ENCODE measurements at regions not wholly inside any gene's neighbourhood (a gene's known extent, or its start where the extent isn't known, plus 50 kb on each side); places are given as distances from the start of the nearest gene placed in this dataset.
"Not testable (repeated sequence)": the region's sequence is repeated elsewhere in the genome, so short reads cannot be mapped to it uniquely, and the experiment has no call there.

DNA sequence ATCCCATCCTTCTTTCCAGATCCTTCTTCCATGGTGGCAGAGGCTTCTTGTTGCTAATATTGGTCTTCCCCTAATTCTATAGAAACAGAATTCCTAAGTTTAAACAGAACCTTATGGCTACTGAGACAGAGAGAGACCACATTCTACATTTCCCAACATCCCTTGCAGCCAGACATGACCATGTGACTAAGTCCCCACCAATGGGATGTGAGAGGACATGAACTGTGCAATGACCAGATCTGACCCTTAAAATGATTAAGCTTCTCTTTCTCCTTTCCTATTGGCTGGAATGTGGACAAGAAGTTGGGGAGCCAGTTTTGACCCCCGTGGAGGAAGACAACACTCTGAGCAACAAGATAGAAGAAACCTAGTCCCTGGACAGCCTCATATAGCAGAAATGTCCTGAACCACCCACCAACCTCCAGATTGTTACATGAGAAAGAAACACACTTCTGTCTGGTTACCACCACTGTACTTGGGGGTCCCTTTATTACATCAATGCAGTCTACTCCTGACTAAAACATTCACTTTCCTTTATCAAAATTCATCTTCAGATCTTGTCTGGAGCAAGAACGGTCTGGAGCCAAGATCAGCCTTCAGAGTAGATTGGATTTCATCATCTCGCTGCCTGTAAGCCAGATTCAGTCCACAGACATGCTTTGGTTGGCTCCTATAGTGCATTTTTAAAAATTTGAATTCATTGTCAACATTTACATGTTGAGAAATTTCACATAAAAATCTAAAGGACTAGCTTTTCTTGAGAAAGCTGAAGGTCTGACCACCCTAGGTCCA lies 183.9 kb downstream of the SHQ1 start:
- DNase-seq = no peak
- intact Hi-C loops (cut with DNase I) = loop anchor here (10.0 kb wide), 1 partner anchor 710 kb away; no protein-coding TSS in a partner anchor

DNA sequence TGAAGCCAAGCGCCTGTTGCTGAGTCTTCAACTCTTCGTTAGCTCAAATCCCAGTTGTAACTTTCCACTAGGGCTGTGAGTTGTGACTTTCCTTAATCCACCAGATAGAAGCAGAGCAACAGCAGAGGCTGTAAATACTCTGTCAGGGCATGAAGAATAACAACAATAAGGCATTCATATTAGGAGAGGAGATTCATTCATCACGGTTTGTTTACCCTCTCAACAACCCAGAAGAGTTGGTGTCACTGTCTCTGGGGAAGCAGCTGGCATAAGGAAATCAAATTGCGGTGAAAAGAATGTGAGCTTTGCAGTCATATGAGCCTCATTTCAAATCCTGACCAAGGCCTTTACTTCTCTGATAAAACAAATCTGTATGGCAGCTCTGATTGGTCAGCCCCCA lies 184.8 kb downstream of the SHQ1 start:
- DNase-seq = peak in 25 of 42 donors; percentile 12 to 80 (median 45)
- intact Hi-C loops (cut with DNase I) = loop anchor here (10.0 kb wide), 1 partner anchor 709 kb away; no protein-coding TSS in a partner anchor

DNA sequence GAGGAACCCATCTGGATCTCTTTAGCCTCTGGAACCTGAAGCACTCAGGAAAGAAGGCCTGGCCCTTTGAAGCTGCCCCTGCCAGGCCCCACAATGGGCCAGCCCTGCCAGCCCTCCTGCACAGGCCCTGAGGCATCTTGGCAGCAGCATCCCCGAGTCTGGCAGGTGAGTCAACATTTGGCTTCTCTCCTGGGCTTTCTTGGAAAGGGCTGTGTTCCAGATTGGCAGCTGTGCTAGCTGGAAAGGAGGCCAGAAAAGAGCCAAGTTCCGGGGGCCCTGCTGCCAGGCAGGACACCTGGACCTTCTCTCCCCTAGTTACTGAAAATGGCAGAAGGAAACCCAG lies 187.2 kb downstream of the SHQ1 start:
- peak in 31 of 42 donors; percentile 12 to 82 (median 41) for DNase-seq
- intact Hi-C loops (cut with DNase I) = loop anchor here (10.0 kb wide), 1 partner anchor 706 kb away; no protein-coding TSS in a partner anchor

DNA sequence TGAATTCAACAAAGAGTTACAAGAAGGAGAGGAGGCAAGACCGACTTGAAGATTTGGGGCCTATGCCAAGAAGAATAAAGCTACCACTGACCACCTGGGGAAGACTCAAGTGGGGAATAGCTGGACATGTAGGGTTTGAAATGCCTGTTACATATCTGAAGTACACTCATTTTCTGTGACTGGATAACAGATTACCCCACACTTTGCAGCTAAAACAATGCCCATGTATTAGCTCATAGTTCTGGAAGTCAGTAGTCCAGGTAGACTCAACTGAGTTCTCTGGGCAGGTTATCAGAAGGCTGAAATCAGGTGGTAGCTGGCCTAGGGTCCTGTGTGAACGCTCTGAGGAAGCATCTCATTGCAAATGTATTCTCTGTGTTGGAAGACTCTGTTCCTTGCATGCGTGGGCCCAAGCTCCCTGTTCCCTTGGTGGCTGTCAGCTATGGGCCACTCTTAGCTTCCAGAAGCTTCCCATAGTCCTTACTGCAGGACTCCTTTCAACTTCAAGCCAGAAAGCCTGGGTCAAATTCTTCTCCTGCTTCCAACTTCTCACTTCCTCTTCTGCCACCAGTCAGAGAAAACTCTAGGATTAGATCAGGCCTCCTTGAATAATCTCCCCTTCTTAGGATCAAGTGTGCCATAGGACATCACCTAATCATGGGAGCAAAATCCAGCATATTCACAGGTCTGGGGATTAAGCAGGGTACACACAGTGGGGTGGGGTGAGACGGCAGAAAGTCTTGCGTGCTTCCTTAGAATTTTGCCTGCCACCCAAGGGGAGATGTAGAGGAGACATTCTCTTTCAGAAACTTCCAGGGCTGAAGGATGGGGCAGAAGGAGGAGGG lies 187.8 kb downstream of the SHQ1 start:
- intact Hi-C loops (cut with DNase I) = loop anchor here (10.0 kb wide), 1 partner anchor 706 kb away; no protein-coding TSS in a partner anchor
- DNase-seq = no peak

DNA sequence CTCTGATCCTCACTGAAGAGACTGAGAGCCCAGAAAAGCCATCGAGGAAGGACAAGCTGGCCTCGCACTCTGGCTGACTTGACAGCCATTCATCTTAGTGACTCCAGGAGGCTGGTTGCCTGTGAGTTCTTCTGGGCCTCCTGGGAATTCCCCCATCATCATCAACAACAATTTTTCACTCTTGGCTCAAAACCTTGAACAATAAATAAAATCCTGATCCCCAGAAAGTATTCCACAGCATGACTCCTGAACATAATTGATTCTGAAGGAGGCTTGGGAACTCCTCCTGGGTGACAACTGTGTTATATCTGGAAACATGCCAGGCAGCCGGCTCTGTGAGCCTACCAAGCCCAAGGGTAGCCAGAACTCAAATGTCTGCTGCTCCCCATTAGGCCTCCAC lies 188.6 kb downstream of the SHQ1 start:
- DNase-seq = no peak
- intact Hi-C loops (cut with DNase I) = no loop called here

DNA sequence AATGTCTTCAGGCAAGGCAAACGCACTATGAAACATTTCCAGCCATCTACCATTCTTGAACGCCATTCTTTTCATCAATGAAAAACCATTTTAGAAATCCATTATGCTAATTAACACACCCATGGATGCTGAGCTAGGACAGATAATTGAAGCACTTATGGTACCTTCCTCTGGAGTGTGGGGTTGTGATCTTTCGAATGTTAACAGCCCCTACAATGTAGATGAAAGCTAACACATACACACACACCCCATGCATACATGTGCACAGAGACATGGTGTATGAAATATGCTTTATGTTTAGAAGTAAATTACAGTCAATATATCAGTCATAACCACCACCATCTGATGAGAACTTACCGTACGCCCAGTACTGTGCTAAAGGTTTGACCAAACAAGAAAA lies 189.1 kb downstream of the SHQ1 start:
- intact Hi-C loops (cut with DNase I) = no loop called here
- no peak for DNase-seq

DNA sequence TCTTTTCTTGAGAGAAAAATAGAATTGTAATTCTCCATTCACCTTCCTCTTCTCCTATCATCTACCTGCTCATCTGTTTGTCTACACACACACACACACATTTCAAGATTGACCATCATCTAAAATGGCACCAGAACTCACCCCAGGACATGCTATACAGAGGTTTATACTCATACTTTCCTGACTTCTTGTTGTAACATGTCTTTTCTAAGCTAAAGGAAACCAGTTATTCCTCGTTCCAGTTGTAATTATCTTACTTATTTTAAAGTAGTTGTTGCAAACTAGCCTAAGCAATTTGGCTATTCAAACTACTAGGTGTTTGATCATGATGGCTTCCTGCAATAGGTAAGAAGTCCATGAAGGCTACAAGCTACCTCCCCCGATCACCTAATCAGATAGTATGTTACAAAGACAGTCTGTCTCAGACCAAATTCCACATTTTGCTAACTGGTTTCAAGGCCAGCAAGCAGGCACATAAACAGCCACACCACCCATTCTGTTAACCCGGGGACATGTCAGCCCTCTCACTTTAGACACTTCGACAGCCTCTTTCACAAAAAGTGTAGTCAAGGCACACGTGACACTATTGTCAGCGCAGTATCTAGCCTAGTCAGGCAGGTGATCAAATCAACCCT lies 189.7 kb downstream of the SHQ1 start:
- intact Hi-C loops (cut with DNase I) = no loop called here
- no peak for DNase-seq

DNA sequence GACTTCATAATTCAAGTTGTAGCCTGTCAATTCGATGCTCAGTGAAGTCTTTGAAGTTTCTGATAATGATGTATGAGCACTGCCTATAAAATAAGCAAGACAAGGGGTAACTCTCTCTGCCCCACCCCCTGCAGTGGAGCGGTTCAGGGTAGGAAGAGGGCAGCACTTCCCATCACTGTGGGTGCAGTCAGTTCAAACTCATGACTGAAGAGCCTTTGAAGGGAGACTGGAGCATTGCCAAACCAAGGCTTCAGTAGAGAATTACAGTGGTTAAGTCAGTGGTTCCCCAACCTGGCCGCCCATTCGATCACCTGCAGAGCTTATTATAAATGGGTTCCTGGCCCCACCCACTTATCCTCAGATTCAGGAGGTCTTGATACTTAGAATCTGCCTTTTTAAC lies 190.6 kb downstream of the SHQ1 start:
- intact Hi-C loops (cut with DNase I) = no loop called here
- DNase-seq = peak in 17 of 42 donors; percentile 9 to 68 (median 36)

DNA sequence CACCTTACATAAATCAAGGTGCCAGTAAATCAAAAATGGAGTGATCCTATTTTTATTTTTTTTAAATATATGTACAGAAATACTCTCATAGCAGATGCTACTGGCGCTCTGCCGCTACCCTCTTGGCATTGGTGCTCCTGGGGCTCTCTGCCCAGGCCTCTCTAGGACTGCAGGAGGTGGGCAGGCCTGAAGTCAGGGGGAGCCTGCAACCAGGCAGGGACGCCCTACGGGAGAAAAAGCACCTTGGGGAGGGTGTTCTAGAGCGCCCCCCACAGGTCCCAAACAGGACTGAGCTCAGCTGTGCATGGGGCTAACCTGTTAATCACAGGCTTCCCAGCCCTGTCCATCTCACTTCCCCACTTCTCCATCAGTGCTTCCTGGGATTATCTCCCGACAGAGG lies 192.5 kb downstream of the SHQ1 start:
- DNase-seq = peak in 30 of 42 donors; percentile 8 to 64 (median 34)
- intact Hi-C loops (cut with DNase I) = no loop called here

DNA sequence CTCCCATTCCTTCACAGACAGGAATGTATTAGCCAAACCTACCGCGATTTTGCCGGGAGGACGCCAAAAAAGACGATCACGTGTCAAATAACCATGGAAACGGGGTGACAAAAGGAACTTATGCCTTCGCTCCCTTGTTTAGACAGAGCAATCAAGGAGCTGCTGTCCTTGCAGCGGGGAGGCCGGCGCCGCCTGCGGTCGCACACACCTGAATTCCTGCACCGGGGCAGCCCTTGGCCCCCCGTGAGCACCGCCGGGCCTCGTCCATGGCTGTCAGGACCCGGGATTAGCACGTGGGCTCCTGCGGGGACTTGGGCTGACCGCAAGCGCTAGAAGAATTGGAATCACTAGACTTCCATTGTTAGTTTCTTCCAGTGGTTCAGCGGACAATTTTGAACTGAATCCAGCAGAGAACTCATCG lies 193.1 kb downstream of the SHQ1 start:
- intact Hi-C loops (cut with DNase I) = no loop called here
- peak; percentile 18 to 81 (median 54) for DNase-seq

DNA sequence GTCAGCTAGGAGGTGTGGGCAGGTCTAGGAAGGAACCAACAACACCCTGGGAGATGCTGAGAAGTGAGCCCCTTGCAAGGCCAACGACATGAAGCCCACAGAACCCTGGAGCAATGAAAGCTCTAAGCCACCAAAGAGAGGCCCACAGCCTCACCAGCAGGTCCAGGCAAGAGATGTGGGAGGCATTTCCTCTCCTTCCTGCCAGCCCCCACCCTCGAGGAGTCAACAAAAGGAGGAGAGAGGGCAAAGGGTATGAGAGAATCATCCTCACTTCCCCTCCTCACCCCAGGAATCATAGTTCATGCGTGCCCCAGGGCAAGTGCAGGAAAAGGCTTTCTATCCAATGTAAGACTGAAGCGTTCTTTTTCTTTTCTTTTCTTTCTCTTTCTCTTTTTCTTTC lies 195.8 kb downstream of the SHQ1 start:
- intact Hi-C loops (cut with DNase I) = no loop called here

DNA sequence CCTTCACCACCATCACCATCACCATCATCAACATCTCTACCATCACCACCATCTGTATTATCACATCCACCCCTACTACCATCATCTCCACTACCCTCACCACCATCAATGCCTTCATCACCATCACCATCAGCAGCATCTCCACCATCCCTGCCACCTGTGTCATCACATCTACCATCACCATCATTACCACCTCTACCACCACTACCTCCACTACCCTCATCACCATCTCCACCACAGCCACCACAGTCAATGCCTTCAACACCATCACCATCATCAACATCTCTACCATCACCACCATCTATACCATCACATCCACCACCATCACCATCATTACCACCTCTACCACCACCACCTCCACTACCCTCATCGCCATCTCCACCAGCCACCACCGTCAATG lies 196.7 kb downstream of the SHQ1 start:
- DNase-seq = no peak
- intact Hi-C loops (cut with DNase I) = no loop called here

More for the DNA sequence above, 195.8 kb downstream of the SHQ1 start:
- no peak for DNase-seq

DNA sequence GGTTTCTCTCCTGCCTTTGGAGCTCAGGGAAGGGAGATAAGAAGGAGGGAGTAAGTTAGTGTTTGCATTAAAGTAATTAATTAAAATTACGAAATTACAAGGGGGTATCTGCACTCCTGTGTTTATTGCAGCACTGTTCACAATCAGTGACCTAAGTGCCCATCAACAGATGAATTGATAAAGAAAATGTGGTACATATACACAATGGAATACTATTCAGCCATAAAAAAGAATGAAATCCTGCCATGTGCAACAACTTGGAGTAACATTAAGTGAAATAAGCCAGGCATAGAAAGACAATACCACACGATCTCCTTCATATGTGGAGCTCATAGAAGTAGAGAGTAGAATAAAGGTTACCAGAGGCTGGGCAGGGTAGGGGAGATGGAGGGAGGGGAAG lies 202.0 kb downstream of the SHQ1 start:
- no peak for DNase-seq
- intact Hi-C loops (cut with DNase I) = no loop called here

DNA sequence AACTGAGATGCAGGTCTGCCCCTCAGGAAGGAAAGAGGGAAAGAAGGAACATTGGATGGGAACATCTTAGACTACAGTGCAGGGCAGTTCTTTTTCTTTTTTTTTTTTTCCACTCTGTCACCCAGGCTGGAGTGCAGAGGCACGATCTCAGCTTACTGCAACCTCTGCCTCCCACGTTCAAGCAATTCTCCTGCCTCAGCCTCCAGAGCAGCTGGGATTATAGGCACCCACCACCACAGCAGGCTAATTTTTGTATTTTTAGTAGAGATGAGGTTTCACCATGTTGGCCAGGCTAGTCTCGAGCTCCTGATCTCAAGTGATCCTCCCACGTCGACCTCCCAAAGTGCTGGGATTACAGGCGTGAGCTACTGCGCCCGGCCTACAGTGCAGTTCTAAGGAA lies 204.6 kb downstream of the SHQ1 start:
- intact Hi-C loops (cut with DNase I); DNase-seq: not testable (repeated sequence)

DNA sequence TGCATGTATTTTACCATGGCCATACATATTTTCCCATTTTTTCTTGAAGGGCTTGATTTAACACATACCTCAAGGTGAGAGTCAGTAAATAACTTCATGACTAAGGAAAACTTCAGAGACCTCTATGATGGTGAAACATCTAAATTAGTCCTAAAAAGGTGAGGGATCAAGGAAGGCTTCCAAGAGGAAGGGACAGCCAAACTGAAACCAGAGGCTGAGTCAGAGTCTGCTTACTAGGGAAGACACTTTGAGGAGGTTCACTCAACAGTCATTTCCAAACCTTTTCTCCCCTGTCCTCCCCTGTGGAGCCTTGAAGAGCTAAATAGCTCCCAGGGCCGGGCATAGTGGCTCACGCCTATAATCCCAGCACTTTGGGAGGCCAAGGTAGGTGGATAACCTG lies 206.6 kb downstream of the SHQ1 start:
- no peak for DNase-seq
- intact Hi-C loops (cut with DNase I) = no loop called here

DNA sequence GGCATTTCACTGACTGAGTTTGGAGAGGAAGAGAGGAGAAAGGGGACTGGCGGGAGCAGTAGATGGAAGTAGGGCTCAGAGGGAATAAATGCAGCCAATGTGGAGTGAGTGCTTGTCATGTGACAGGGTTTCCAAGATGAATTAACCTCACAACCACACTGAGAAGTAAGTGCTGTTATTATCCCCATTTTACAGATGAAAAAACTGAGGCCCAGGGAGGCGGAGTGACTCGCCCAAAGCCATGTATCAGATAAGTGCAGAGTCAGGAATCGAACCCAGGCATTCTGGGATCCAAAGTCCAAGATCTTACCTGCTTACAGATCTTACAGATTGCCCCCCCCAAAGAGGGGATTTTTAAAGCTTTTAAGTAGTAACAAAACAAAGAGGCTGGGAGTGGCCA lies 207.2 kb downstream of the SHQ1 start:
- intact Hi-C loops (cut with DNase I) = no loop called here
- DNase-seq = no peak

DNA sequence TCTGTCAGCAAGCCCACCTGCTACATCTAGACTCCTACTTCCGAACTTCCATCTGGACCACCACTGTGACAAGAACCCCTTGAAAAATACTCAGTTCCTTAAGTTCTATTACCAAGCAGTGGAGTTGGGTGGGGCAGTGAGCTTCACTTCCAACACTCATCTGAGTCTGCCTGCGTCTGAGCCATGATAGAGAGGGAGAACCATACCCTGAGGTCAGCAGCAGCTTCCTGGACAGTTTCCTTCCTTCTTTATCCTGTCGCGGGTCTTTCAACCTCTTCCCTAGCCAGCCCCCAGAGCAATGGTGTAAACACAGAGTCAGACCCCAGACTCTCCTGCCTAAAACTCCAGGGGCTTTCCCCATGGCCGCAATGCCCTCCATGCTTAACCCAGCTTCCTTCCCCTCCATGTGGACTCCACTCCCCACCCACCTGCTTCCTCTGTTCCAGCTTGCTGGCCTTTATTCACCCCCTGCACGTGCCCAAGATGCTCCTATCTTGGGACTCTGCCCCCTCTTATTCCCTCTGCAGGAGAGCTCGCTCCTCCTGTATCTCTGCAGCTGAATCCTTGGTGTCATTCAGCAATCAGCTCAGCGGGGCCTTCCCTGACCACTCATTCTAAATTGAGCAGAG lies 211.2 kb downstream of the SHQ1 start:
- intact Hi-C loops (cut with DNase I) = no loop called here
- no peak for DNase-seq

DNA sequence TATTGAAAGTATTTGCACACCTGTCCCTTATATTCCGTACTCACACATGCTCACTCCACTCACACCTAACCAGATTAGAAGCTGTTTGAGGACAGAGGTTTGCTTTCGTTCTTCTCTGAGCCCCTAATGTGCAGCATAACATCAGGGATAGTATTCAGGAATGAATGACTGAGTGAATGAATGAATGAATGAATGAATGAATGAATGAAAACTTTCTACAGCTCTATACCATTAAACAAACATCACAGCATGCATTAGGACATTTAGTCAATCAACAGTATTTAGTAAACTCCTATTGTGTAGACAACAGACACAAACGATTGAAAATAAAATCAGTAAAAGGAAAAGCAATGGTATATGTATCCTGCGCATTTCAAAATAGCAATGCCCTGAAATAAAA lies 212.7 kb downstream of the SHQ1 start:
- intact Hi-C loops (cut with DNase I) = no loop called here
- DNase-seq = no peak

DNA sequence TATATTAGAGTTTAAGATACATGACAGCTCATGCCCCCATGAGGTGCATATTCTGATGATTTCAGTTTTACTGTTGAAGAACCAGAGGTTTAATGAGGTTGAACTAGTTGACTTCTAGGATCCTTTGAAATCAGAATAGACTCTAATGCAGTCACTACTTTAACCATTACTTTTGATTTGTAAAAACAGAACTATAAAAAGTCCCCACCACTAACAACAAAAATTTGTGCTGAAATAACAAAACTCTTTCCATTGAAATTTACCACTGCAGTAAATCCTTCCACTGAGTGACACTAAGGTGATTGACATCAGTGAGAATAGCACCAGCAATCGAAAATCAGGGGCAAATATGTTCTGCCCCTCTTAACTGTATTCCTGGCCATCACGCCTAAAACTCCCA lies 214.1 kb downstream of the SHQ1 start:
- intact Hi-C loops (cut with DNase I) = no loop called here
- DNase-seq = no peak

Data from head of caudate nucleus (tissue), 42 donors.